GM21529 (cell line): ENCODE measurements at regions not wholly inside any gene's neighbourhood (a gene's known extent, or its start where the extent isn't known, plus 50 kb on each side); places are given as distances from the start of the nearest gene placed in this dataset.

Experiments
- ATAC-seq: cut with Tn5 transposase; IDR thresholded peaks from one replicate; pipeline ENCODE4 v1.9.1; 2021; ENCODE audit not compliant: unreplicated experiment

- peak; percentile 78 for ATAC-seq
Observed at GRCh38 chr7:12067156-12067831, 143.8 kb upstream of the TMEM106B start.

- no peak for ATAC-seq
Observed at GRCh38 chr7:12069757-12070156, 141.3 kb upstream of the TMEM106B start.

DNA sequence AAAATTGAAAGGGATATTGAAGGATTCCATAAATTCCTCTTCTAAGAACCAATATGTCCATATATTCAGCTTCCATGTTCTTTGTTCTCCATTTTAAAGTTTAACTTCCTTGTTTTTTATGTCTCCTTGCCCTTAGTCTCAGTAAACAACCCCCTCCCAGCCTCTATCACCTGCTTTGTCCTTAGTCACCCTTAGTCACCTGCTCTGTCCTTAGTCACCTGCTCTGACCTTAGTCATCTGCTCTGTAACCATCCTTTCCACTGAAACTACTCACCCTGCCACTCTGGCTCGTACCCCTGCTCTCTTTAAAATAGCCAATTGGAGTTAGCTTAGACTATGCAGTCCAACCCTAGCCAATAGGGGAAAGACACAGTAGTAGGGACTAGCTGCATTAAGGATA is 136.2 kb upstream of the TMEM106B start:
- ATAC-seq = no peak

DNA sequence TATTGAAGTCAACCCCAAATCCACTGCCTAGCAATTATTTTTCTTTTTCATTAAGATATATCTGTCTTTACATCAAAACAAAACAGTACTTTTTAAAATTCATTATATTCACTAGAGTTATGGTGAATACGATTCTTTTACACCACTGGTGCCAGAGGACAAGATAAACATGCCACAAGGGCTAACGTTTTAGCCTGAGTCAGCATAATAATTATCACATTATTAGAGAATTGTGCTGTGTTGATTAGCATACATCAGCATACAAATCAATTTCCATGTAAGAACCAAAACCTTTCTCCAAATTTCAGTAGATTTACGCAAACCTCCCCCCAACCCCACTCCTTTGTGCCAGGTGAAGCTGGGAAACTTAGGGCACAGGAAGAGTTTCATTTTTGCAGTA is 131.1 kb upstream of the TMEM106B start:
- ATAC-seq = no peak

DNA sequence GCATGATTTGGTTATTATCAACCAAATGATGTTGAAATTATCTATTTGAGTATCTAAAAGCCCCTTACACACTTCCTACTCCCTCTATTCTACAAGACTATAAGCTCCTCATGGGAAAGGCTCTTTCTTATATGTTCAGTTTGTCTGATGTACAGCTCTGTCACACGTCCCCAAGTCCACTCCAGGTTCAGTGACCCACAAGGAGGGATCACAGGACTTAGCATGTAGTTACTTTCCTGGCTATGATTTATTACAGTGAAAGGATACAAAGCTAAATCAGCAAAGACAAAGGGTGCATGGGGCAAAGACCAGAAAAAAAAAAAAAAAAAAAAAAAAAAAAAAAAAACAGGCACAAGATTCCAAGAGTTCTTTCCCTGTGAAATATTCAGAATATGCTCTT is 125.6 kb upstream of the TMEM106B start:
- no peak for ATAC-seq

DNA sequence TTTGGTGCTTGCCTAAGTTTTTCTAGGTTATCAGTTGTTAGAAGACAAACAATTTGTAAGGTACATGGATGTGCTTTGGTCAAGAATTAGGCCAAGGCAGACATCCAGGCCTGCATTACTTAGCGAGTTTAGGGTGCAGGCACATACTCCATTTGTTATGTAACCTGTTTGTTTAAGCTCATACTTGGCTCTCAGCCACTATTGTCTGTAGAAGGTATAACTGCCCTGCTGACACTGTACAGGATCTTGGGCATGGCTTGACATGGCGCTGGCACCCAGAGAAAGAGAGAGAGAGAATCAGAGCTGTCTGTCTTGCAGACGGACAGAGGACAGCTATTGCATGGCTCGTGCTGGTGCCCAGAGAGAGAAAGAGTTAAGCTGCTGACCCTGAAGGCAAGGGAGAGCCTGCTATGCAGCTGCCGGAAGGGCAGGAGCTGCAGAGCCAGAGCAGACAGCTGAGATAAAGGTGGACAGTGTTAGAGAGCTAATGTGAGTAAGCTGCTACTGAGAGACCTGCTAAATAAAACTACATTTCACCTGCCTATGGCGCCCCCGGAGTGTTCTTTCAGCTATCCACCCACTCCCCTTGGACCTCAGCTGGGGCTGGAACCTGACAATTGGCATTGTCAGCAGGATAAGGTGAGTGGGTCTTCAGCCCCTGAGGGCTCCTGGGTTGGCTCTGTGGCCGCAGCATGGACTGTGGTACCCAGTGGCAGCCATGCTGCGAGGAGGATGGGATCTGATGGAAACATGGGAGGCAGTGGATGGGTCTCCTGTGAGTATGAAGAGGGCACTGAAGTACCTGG is 120.9 kb upstream of the TMEM106B start:
- no peak for ATAC-seq

- ATAC-seq = no peak
Observed at GRCh38 chr7:12090757-12091221, 120.3 kb upstream of the TMEM106B start.

DNA sequence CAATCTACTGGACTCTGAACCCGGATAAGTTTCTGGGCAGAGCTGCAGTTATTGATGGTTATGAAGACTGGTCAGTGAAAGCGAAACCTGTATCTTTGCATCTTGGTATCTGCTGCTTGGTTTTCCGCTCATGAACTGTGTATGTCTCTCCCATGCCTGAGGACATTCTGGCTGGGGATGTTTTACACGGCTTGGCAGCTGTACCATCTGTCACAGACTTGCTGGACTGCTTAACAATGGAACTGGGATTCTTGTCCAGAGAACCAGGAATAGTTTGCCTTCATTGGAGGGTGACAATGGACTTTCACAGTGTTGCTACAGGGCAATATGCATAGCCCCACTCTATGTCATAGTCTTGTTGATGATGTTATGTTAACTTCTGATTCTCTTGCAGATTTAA is 119.9 kb upstream of the TMEM106B start:
- ATAC-seq = no peak

GRCh38 chr7:12092499-12093130 is 118.5 kb upstream of the TMEM106B start:
- no peak for ATAC-seq

DNA sequence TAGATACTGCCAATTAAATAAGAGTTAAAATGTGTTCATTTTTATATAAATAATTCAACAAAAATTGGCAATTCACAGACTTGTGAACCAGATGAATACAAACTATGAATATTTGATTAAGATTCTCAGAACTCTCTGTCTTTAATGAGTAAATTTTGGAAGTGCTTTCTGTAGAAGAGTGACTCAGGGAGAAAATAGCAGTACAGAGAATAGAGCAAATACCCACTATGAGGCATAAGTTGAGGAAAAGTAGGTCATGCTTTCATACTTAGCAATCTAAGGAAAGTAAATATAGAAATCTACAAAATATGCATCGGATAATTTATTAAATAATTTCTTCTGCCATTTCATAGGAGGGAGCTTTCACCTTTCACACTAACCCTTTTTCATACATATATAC is 117.7 kb upstream of the TMEM106B start:
- ATAC-seq = no peak

DNA sequence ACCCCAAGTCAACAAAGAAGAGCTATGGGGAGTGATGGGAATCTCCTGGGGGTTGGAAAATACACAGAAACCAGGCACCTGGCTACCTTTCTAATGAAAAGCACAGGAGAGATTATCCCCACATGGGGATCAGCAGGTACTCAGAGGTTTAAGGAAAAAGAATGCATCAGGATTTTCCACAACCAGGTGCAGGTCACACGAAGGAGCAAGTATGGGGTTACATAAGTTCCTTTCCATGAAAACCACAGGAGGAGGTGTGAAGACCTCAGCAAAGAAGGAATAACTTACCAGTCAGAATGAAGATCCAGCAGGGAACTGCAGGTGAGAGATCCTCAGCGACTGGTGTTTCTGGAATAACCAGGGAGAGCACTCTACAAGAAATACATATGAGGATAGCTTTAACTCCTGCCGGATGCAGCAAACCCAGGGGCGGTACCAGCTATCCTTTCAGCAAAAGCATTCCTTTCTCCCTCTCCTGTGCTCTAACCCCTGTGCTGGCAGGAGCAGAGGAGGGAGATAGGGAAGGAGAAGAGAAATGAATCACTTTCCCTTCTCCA is 116.7 kb upstream of the TMEM106B start:
- ATAC-seq = no peak

DNA sequence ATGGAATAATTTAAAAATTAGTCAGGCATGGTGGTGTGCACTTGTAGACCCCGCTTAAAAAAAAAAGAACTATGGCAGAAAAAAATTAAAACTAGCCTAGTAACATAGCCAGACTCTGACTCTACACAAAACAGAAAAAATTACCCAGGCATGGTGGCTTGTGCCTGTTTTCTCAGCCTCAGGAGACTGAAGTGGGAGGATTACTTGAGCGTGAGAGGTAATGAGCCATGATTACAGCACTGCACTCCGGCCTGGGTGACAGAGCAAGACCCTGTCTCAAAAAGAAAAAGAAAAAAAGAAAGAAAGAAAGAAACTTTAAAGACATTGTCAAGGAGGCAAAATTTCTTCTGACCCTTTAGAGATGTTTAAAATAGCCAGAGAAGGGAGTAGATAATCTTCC is 109.0 kb upstream of the TMEM106B start:
- ATAC-seq = no peak

- no peak for ATAC-seq
Observed at GRCh38 chr7:12102527-12102926, 108.6 kb upstream of the TMEM106B start.

GRCh38 chr7:12103948-12104347 is 107.1 kb upstream of the TMEM106B start:
- ATAC-seq = no peak

DNA sequence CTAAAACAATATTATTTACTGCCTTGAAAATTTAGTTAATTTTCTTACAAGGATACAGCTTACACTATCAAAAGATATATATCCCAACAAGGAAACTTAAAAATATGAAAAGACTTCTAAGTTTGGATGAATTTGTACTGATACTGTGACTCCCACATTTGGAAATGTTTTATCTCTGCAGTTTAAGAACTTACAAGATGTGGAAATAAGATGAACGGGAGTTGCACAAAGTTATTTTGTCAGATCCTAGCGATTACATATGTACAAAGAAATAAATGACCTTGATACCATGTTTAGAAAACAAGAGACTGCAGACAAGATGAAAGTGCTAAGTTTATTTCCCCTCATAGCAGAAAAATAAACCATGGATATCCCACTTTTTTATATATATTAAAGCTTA is 103.7 kb upstream of the TMEM106B start:
- no peak for ATAC-seq

DNA sequence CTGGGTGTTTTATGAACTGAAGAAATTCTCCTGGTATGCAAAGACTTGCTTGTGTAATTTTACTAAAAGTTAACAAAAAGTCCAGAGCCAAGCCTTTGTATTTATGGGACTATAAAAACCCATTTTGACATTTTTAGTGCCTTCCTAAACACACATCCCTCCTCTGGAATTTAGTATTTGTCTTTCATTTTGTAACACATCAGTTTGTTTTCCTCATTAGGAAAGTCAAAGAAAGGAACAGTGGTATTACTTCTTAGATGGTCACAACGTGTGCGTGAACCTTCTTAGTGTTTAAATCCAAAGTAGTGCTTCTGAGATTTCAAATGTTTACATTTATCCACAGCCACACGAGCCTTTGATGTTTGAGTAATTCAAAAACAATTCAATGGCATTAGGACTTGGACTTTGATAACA is 103.2 kb upstream of the TMEM106B start:
- ATAC-seq = no peak

DNA sequence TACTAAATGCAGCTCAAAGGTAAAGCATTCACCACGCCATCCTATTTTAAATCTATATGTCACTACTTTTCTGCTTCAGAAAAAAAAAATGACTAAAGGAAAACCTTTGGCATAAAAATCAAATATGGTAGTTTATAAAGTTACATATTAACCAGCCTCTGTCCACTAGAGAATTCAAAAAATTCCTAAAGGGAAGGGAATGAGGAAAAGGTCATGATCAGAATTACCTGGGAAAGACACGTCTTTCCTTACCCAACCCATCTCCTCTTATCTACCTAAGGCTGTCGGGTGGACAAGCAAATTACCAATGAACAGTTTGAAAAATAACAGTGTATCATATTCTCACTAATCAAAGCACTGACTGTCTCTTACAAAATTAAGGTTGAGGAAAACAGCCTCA is 100.7 kb upstream of the TMEM106B start:
- ATAC-seq = no peak

GRCh38 chr7:12111422-12112405 is 99.4 kb upstream of the TMEM106B start:
- ATAC-seq = no peak

DNA sequence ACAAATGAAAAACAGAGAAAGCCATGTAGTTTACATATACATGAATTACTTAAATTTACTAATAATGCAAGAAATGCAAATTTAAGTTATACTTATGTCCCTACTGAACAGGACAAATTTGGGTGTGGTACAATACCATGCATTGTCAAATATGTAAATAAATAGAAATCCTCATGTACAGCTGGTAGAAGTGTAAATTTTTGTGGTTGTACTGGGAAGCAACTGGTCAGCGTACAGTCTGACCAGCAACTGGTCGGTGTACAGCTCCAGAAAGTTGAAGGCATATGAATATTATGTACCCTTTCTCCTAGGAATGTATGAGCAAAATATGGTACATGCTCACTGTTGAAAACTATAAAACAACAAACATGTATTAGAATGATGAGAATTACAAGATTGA is 93.9 kb upstream of the TMEM106B start:
- ATAC-seq = no peak

DNA sequence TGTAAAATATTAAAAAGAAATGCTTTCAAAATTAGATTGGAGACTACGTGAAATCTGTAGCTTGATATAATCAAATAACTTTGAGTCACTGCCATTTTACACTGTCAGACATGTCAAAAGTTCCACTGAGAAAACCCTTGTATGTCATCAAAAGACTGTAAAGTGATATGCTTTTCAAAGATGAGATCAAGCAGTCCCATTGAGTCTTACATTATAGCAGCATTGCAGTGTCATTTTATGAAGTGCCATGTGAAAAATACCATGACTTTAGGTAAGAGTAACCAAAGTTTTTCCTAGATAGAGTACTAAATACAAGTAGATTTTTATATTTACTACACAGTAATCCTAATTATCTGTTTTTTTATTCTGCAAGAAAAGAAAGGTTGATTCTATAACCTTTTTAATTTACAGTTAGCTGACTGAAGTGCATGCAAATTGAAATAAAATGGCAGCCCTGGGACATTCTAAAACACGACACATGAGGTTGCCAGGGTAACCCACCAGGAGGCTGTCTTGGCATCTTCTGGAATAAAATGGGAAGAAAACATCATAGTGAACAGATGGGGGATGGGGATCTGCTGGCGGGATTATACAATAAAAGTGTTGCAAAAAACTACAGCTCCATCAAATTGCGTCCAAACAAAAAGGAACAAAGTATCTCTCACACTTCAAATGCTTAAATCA is 91.3 kb upstream of the TMEM106B start:
- ATAC-seq = no peak
